Suppressor macrophage treated with lipopolysaccharide for 4 hours (primary cell): ENCODE measurements at regions not wholly inside any gene's neighbourhood (a gene's known extent, or its start where the extent isn't known, plus 50 kb on each side); places are given as distances from the start of the nearest gene placed in this dataset.
"Not testable (repeated sequence)": the region's sequence is repeated elsewhere in the genome, so short reads cannot be mapped to it uniquely, and the experiment has no call there.

Experiments used
- DNase-seq: peaks from one replicate; pipeline ENCODE4 v3.0.0-alpha.2; 2020

- no peak for DNase-seq
These were observed 345.5 kb upstream of the FSIP2 start for GRCh38 chr2:185393091-185393490.

DNA sequence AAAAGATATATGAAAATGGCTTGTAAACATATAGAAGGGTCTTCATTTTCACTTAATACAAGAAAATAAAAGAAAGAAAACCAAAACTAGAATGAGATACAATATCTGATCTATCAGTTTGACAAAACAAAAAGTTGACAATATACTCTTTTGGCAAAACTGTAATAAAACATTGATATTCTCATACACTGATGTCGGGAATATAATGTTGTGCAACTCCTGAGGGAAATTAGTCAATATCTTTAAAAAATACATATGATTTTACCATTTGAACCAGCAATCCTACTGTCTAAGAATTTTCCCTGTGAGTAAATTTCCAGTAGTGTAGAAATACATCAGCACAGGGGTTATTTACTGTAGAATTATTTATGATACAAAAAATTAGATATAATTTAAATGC lies 336.1 kb upstream of the FSIP2 start:
- no peak for DNase-seq

DNA sequence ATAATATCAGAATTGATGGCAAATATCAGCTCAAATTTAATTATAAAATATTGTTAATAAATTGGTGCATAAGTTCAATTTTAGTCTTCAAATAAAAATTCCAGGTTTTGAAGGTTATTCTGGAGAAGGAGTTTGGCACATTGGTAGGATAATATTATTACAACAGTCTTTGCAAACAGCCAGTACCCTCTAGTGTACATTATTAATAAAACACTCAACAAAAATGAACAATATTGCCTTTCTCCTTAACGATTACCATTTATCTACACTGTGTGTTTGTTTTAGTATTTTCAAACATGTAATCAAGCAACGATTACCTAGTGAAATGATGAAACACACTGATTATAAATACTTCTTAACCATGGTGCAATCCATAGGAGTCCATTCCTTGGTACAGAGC lies 334.0 kb upstream of the FSIP2 start:
- DNase-seq = no peak

DNA sequence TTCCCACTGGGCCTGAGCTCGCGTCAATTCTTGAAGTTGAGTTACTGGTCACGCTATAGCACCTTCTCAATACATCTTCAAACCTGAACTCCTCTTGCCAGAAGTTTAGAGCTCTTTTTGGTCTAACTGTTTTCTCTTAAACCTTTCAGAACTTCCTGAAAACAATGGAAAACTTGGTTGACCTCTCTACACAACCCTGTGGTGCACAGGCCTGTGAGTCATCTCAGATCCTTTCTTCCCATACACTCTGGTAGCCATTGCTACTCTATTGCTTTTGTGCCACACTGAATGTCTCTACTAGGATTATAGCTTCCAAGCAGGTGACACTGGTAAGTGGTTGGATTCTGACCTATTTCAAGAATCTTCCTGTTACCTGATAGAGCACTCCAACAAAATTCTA lies 321.5 kb upstream of the FSIP2 start:
- no peak for DNase-seq

DNA sequence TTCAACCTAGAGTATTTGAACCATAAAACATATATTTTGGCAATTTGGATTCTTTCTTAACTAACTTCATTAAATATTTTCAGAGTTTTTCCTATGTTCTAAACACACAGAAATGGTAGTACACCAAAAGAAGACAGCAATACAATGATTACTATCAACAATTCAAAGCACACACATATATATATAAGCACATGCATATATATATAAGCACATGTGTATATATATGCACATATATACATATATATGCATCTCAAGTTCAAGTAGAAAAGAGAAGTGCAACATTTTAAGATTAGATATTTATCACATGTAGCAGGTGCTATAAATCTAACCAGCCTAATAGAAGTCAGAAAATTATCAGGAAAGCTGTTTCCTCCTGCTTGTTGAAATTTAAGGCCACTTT lies 320.9 kb upstream of the FSIP2 start:
- no peak for DNase-seq

DNA sequence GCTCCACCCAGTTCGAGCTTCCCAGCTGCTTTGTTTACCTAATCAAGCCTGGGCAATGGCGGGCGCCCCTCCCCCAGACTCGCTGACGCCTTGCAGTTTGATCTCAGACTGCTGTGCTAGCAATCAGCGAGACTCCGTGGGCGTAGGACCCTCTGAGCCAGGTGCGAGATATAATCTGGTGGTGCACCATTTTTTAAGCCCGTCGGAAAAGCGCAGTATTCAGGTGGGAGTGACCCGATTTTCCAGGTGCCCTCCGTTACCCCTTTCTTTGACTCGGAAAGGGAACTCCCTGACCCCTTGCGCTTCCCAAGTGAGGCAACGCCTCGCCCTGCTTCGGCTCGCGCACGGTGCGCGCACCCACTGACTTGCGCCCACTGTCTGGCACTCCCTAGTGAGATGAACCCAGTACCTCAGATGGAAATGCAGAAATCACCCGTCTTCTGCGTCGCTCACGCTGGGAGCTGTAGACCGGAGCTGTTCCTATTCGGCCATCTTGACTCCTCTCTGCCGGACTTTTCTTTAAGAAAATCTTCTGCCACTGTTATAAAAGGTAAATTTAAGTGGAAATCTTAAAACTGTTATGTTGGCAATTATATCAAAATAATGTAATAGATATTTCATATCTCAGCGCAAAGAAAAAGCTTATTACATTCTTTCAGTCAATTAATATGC lies 313.5 kb upstream of the FSIP2 start:
- DNase-seq = not testable (repeated sequence)

GRCh38 chr2:185428000-185428399 lies 310.6 kb upstream of the FSIP2 start:
- no peak for DNase-seq

DNA sequence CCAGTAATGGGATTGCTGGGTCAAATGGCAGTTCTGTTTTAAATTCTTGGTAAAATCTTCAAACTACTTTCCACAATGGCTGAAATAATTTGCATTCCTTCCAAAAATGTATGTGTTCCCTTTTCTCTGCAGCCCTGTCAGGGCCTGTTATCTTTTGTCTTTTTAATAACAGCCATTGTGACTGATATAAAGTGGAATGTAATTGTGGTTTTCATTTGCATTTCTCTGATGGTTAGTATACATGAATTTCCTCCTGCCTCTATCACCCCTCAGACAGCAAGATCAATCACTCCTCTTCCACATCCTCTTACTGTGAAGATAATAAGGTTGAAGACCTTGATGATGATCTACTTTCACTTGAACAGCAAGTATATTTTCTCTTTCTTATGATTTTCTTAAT lies 304.8 kb upstream of the FSIP2 start:
- no peak for DNase-seq

- no peak for DNase-seq
These were observed 301.7 kb upstream of the FSIP2 start for GRCh38 chr2:185436787-185437372.

DNA sequence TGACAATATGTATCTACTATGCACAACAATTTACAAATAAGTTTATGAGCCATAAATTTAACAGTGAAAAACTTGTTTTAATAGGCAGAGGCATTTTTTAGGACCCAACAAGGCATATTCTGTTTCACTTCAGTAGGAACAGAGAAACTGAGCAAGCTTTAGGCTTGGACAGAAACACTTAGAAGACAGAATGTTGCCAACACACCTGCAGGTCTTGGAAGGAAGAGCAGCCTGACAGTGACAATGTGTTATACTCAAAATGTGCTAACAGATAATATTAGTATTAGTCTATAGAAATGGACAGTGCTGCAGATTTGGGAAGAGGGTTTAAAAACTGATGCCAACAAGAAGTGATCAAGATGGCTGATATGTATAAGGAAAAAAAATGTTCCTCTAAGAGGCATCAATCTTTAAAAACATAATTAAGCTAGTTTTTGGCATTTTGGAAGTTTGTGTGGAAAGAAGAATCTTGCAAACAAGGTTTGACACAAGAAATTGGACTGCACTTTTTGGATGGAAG lies 297.1 kb upstream of the FSIP2 start:
- DNase-seq = no peak

DNA sequence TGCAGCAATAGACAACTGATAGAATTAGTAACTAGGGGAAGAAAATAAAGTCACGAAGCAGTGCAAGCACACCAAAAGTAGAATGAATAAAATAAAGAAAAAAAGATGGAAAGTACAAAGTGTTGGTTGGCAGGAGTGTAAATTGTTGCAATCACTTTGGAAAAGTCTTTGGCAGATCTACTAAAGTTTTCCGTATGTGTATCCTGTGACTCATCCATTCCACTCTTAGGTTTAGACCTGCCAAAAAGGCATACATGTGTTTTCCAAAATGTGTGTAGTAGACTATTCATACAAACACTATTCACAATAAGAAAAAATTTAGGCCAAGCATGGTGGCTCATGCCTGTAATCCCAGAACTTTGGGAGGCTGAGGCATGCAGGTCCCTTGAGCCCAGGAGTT lies 282.1 kb upstream of the FSIP2 start:
- DNase-seq = no peak

- DNase-seq = no peak
These were observed 275.1 kb upstream of the FSIP2 start for GRCh38 chr2:185463481-185463880.

DNA sequence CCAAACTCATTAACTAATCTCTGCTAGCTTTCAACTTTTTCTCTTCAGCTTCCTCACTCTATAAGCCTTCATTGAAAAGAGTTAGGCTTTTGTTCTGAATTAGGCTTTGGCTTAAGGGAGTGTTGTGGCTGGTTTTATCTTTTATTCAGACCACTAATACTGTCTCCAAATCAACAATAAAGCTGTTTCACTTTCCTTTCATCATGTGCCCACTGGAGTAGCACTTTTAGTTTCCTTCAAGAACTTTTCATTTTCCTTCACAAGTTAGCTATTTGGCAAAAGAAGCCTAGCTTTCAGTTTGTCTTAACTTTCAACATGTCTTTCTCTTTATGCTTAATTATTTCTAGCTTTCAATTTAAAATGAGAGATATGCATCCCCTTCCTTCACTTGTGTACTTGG lies 271.7 kb upstream of the FSIP2 start:
- DNase-seq = no peak

GRCh38 chr2:185471441-185471840 lies 267.2 kb upstream of the FSIP2 start:
- no peak for DNase-seq

DNA sequence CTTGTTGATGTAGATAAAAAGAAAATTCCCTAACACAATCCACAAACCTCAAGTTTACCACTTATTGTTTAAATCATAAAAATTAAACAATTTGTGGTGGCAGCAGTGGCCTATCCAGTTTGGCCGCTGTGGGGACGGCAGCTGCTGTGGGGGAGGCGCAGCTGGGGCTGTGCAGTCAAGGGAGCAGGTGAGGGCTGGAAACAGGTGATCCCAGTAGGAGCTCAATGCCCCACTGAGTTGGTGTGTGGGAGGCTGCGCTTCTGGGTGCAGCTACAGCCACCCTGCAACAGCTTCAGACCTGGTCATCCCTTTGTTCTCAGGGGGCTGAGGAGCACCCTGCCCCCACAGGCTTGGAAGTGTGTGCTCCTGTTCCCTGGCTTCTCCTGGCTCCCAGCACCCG lies 266.0 kb upstream of the FSIP2 start:
- DNase-seq = no peak

GRCh38 chr2:185473838-185474237 lies 264.8 kb upstream of the FSIP2 start:
- no peak for DNase-seq

DNA sequence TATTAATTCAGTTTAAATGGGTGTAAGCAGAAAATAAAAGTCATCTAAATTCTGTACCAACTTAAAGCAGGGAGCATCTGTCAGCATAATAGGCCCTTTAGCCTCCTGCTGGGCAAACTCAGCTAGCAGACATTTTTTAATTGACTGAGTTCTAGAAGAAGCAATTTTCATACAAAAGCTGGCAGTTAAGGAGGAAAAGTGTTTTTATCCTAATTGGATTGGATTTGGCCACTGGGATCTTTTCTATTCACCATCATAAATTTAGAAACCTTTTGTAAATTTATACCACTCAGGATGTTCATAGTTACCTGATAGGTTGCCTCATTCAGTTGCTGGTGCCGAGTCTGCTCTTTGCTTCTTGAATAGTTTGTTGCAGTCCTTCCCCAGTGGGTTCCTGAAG lies 262.7 kb upstream of the FSIP2 start:
- DNase-seq = no peak

GRCh38 chr2:185477452-185477851 lies 261.2 kb upstream of the FSIP2 start:
- DNase-seq = no peak

DNA sequence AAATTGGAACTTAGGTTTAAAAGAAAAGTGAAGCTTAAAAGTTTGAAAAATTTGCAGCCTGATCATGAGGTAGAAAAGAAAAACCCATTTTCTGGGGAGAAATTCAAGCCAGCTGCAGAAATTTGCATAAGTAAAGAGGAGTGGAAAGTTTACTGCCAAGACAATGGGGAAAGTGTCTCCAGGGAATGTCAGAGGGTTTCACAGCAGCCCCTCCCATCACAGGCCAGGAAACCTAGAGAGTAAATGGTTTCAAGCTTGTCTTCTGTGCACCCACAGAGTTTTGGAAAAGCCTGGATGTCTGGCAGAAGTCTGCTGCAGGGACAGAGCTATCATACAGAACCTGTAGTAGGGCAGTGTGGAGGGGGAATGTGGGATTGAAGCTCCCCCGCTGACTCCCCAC lies 254.0 kb upstream of the FSIP2 start:
- no peak for DNase-seq

- DNase-seq = no peak
These were observed 236.3 kb upstream of the FSIP2 start for GRCh38 chr2:185502351-185502750.

- no peak for DNase-seq
These were observed 230.9 kb upstream of the FSIP2 start for GRCh38 chr2:185507719-185508118.

DNA sequence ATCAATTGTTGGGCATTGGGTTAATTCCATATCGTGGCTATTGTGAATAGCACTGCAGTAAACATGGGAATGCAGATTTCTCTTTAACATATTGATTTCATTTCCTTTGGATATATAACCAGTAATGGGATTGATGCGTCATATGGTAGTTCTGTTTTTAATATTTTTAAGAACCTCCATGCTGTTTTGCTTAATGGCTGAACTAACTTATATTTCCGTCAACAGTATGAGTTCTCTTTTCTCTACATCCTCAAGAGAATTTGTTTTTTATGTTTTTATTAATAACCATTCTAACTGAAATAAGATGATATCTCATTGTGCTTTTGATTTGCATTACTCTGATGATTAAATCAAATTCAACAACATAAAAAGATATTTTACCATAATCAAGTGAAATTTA lies 228.5 kb upstream of the FSIP2 start:
- DNase-seq = no peak

DNA sequence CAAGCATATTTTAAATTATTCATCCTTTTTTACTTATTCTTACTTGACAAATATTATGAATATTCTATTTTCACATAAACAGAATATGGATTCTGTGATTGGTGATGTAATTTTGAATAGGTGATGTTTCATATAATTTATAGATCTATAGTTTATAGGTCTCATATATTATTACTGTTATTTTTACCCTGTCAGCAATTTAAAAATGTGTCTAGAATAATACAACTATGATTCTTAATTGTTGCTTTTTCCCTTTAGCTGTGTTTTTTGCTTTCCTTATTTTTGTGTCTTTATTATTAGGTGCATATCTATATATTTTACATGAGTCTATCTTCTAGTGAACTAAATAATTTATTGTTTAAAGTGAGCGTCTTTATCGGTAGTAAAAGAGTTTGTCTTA lies 226.7 kb upstream of the FSIP2 start:
- no peak for DNase-seq

GRCh38 chr2:185522472-185522871 lies 216.1 kb upstream of the FSIP2 start:
- DNase-seq = no peak

DNA sequence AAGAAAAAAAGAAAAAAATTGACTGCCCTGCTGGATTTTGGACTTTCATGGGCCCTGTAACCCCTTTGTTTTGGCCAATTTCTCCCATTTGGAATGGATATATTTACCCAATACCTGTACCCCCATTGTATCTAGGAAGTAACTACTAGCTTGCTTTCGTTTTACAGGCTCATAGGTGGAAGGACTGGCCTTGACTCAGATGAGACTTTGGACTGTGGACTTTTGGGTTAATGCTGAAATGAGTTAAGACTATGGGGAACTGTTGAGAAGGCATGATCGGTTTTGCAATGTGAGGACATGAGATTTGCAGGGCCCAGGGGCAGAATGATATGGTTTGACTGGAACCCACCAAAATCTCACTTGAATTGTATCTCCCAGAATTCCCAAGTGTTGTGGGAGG lies 214.4 kb upstream of the FSIP2 start:
- not testable (repeated sequence) for DNase-seq
